GM13977 (cell line): ENCODE measurements at regions not wholly inside any gene's neighbourhood (a gene's known extent, or its start where the extent isn't known, plus 50 kb on each side); places are given as distances from the start of the nearest gene placed in this dataset.
"Not testable (repeated sequence)": the region's sequence is repeated elsewhere in the genome, so short reads cannot be mapped to it uniquely, and the experiment has no call there.

ENCODE experiments used
- DNase-seq: peaks from one replicate; pipeline ENCODE4 v3.0.0; 2012; ENCODE audit warnings: low spot score
- in situ Hi-C: fragments of 300-500 bp; cut with MboI; formaldehyde crosslinking; loops from one replicate; pipeline ENCODE4 v1.12.0; 2022; ENCODE audit warnings: low sequenced_read_pairs, low pct_unique_long_range_greater_than_20kb, mixed read lengths, inconsistent platforms; ENCODE audit not compliant: unreplicated experiment
- TF ChIP-seq, protein P1 (sequence below): IDR thresholded peaks from 2 replicates; pipeline ENCODE4 v1.5.1; 2012; ENCODE audit warnings: mild to moderate bottlenecking, control low read depth; ENCODE audit not compliant: insufficient read depth; ENCODE audit errors: extremely low read depth, missing control alignments

DNA sequence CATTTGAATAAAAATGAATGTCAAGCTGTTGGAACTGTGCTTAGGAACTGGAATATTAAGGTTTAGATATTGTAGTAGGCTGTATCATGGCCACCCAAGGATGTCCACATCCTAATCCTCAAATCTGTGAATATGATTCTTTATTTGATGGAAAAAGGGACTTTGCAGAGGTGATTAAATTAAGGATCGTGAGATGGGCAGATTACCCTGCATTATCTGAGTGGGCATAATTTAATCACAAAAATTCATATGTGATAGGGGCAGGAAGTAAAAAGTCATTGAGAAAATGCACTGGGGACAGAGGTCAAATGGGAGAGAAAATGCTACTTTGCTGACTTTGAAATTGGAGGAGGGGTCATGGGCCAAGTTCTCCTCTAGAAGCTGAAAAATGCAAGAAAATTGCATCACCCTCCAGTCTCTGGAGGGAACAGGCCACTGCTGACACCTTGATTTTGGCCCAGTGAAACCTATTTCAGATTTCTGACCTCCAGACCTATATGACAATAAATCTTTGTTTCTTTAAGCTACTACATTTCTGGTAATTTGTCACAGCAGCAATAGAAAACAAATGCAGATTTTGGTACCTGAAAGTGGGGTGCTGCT, 521.4 kb downstream of the PCDH7 start:
- in situ Hi-C loops = no loop called here
- DNase-seq = no peak
- TF ChIP-seq, protein P1, sequence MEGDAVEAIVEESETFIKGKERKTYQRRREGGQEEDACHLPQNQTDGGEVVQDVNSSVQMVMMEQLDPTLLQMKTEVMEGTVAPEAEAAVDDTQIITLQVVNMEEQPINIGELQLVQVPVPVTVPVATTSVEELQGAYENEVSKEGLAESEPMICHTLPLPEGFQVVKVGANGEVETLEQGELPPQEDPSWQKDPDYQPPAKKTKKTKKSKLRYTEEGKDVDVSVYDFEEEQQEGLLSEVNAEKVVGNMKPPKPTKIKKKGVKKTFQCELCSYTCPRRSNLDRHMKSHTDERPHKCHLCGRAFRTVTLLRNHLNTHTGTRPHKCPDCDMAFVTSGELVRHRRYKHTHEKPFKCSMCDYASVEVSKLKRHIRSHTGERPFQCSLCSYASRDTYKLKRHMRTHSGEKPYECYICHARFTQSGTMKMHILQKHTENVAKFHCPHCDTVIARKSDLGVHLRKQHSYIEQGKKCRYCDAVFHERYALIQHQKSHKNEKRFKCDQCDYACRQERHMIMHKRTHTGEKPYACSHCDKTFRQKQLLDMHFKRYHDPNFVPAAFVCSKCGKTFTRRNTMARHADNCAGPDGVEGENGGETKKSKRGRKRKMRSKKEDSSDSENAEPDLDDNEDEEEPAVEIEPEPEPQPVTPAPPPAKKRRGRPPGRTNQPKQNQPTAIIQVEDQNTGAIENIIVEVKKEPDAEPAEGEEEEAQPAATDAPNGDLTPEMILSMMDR = no peak

DNA sequence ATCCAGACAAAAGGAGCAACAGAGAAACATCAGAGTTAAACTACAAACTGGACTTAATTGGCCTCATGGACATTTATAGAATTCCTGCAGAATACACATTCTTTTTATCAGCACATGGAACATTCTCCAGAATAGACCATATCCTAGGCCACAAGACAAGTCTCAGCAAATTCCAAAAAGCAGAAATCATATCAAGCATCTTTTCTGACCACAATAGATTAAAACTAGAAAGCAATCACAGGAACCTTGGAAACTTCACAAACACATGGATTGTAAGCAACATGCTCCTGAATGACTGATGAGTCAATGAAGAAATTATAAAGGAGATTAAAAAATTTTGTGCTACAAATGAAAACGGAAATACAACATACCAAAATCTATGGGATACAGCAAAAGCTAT, 526.7 kb downstream of the PCDH7 start:
- DNase-seq = no peak
- in situ Hi-C loops = no loop called here
- TF ChIP-seq, protein P1 = no peak

DNA sequence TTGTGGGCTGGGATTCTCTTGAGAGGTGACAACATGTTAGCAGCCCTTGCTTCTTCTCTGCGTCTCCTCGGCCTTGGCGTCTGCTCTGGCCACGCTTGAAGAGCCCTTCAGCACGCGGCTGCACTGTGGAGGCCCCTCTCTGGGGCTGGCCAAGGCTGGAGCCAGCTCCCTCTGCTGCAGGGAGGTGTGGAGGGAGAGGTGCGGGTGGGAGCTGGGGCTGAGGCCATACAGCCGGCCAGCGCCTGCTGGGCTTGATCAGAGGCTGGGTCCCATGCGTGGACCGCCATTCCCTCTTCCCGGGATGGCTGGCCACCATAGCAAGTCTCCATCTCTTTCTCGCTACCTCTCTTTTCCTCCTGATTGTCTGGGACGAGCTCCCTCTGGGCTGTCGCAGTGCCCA, 539.0 kb downstream of the PCDH7 start:
- in situ Hi-C loops = no loop called here
- TF ChIP-seq, protein P1 = no peak
- DNase-seq = no peak

DNA sequence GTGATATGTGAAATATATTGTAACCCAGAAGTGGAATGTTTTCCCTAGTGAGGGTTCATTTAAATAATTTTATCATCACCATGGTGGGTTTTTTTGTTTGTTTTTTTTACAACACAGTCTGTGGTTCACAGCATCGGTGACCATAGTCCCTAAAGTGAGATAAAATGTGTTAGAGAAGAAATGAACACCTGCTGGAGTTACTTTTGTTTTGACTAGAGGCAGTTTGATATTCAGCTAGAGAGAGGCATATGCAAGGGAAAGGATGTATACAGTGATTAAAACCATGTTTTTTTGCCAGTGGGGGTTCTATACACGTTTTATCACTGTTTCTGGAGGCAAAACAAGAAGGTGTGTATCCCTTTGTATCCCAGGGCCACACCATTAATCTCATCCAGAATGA, 541.5 kb downstream of the PCDH7 start:
- DNase-seq = no peak
- TF ChIP-seq, protein P1 = no peak
- in situ Hi-C loops = no loop called here

DNA sequence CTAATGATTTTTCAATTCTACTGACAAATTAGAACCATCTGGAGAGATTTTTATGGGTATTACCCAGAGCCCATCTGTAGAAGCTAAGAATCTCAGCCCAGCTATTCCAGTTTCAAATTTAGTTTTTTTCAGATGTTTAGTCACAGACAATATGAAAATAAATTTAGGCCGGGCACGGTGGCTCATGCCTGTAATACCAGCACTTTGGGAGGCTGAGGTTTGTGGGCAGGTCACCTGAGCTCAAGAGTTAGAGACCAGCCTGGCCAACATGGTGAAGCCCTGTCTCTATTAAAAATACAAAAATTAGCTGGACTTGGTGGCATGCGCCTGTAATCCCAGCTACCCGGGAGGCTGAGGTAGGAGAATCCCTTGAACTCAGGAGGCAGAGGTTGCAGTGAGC, 545.9 kb downstream of the PCDH7 start:
- in situ Hi-C loops, DNase-seq: not testable (repeated sequence)

DNA sequence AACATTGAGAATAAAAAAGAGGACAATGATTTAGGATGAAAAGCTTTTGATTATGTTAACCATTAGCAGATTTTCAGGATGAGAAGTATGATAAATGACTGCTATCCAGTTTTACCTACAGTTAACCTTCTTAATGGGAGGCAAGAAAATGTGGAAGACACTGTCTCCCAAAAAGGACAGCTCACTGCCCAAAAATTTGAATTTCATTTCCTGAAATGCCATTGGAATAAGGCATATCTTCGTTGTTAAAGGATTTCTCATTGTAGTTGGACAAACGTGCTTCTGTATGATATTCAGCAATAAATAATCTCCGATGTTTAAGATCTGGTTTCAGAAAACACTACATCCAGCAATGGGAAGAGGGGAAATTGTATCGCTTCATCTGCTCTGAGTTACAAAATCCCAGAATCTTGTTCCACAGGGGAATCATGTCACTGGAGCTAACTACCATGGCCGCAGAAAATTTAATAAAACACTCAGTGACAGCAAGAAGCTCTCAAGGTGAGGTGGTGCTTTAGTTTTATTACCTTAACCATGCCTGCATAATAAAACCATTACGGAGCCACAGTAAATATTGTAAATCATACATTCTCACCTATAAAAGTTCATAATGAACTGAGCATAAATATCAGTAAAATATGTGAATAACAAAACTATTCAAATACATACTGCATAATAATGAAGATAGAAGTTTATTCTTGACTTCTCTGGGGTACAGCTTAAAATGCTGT, 552.3 kb downstream of the PCDH7 start:
- TF ChIP-seq, protein P1 = no peak
- in situ Hi-C loops = no loop called here
- no peak for DNase-seq

DNA sequence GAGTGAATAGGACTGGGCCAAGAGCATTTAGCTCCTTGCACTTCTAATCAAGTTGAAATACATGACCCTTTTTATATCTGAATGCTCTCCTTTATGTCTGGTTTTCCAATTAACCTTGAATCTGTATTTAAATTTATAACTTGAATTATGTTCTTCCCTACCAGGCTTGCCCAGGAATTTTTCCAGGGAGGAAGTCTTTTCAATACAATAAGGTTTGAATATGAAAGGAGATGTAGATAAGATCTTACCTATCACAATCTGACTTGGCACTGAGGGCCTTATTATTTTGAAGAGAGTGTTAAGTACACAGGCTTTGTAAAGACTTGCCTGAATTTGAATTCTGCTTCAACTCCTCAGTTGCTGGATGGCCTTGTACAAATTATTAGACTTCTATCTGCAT, 555.7 kb downstream of the PCDH7 start:
- in situ Hi-C loops = no loop called here
- TF ChIP-seq, protein P1 = no peak
- no peak for DNase-seq
